IPS DF 19.7 (cell line): ENCODE measurements at regions not wholly inside any gene's neighbourhood (a gene's known extent, or its start where the extent isn't known, plus 50 kb on each side); places are given as distances from the start of the nearest gene placed in this dataset.
"Not testable (repeated sequence)": the region's sequence is repeated elsewhere in the genome, so short reads cannot be mapped to it uniquely, and the experiment has no call there.

Source experiments
- DNase-seq: peaks from one replicate; pipeline ENCODE4 v3.0.0-alpha.2; 2013; ENCODE audit warnings: low read depth, low spot score

DNA sequence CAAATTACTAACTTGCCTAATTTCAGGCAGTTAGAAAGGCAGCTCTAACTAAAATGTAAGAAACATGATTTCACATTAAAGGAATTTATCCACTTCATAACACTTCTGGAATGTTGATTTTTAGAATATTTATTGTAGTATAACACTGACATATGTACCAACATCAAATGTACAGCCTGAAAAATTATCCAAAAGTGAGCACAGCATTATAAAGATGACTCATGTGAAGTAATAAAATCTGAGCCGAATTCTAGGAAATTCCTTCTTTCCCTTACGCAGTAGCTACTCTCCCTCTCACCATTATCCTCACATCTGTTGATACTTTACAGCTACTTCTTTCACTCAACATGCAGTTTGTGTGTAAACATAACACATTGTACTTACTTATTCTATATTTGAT, 610.6 kb downstream of the ZWINT start:
- DNase-seq: no peak

DNA sequence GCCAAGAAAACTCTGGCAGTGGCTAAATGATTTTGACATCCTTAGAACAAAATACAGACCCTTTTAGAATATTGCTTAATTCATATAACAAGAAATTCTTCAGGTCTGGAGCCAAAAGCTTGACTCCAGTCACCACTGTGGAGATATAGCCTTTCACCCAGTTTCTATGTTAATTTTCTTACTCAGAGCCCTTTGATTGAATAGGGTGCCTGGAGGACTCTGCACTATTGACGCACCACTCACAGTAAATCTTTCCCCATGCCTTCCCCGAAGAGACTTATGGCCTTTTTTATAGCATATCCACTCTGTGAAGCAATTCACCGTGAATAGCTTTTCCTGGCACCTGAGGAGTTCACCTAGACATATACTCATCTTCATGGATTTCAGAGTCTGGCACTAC, 613.8 kb downstream of the ZWINT start:
- no peak for DNase-seq

DNA sequence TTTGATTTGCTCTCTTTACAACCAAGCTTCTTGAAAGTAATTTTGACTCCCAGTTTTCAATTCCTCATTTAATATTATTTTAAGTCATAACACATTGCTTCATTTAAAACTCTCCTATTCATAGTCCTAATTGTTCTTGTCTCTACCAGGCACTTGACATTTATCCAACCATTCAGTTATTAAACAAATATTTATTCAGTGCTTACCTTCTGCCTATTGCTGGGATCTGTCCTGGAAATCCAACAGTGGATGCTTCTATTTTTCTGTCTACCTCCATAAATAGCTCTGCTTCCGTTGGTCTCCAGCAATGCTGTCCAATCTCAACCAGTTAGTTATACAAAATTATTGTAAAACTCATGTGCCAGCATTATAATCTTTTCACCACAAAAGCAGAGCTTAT, 615.1 kb downstream of the ZWINT start:
- DNase-seq: no peak

DNA sequence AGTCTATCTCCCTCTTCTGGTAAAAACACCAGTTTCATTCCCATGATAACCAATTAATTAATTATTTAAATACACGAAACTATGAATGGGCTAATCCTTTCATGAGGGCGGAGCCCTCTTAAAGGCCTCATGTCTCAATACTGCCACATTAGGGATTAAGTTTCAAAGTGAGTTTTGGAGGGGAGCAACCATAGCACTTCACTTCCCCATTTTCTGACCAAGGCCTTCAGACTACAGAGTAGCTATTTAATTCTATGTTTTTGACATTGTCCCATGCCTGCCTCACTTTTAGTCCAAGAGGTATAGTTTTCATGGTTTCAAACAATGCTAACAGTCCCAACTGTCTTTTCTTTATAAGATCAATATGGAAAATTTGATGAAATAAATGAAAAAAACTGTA, 618.6 kb downstream of the ZWINT start:
- no peak for DNase-seq

DNA sequence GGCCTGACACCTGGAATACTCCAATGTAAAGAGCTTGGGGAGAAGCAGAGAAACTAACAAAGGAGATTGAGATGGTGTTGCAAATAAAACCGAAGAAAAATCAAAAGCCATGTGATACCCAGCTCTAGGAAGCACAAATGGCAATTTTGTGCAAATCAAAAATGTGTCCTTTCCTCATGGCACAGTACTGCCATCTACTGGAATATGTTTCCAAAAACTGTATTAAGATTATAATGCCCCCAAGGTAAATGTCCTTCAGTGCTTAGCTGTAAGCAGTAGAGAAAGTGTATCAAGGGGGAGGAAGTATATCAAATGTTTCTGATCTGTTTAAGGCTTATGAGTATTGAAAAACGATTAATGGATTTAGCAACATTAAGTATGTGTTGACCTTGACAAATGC, 620.3 kb downstream of the ZWINT start:
- not testable (repeated sequence) for DNase-seq

DNA sequence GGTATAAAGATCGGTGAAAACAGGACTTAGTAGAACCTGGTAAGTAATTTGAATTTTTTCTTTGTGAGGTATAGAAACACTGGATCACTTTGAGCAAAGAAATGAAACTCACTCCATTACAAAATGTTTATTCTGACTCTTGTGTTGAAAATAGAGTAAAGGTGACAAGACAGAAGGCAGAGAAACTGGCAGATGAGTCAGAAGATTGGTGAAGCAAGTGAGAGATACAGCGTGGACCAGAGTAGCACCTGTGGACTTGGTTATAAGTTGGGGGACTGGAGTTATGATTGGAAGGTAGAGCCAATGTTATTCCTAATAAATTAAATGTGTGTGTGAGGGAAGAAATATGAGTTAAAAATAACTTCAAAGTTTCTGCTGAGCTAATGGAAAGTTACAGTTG, 620.9 kb downstream of the ZWINT start:
- DNase-seq: no peak

DNA sequence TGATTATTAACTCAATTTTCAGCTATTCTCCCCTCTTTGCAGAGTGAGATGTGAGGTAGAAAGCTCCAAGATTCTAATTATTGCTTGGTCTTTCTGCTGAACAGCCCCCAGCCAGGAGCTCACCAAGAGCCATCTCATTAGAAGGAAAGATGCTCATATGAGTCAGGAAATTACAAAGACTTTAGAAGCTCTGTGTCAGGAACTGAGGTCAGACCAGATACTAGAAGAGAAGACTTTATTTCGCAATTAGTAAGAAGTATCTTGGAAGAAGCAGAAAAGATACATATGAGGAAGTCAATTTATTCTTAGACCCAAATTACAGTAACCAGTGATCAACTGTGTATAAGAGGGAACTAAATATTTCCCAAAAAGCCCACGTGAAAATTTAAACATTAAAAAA, 626.9 kb downstream of the ZWINT start:
- DNase-seq: no peak

DNA sequence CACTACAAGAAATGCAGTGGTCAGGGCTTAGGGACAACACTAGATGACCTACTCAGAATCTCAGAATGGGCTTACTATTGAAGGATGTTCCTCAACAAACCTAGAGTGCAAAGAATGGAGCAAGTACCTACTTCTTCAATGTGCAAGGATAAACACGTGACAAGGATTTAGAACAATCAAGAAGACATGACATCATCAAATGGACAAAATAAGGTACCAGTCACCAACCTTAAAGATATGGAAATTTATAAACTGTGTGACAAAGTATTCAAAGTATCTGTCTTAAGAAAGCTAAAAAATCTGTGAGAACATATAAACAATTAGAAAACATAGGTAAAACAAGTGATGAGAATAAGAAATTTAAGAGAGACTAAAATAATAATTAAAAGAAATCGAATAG, 656.1 kb downstream of the ZWINT start:
- DNase-seq: no peak

DNA sequence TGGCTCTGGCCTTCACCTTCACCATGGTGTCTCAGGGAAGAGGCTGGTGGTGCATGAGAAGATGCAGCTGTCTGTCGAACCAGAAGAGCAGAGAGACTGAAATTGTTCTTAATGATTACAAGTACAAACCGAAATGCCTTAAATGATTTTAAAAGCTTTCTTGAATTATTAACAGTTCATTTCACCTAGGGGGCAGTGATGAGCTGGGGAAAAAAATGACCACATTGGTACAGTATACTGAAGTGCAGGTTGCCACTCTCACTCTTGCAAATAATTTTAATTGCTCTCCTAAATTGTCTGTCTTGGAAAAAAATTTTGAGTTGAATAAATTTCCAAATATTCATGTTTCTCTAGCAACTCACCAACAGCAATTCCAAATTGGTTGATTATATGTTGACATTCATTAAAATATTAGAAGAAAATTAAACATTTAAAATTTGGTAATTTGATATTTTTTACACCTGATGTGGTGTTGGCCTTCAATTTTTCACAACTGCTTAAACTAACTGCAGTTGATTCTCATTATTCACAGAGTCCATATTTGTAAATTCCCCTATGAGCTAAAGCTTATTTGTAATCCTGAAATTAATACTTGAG, 692.6 kb downstream of the ZWINT start:
- DNase-seq: peak; percentile 9

DNA sequence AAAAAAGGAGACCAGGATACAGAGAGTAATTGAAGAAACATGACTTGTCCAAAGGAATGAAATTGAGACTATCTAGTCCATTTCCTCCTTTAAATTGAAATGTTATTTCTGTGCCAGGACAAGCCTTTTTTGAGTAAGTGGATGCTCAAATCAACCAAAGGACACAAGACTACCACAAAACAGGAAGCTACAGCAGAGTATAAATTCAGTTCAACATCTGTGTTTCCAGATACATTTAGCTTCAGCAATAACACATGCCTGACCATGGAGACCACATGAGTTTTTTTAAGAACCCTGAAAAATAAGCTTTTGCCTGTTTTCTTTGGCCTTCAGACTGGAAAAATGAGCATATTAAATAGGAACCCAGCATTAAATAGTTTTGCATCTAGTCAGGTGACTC, 707.5 kb downstream of the ZWINT start:
- no peak for DNase-seq

DNA sequence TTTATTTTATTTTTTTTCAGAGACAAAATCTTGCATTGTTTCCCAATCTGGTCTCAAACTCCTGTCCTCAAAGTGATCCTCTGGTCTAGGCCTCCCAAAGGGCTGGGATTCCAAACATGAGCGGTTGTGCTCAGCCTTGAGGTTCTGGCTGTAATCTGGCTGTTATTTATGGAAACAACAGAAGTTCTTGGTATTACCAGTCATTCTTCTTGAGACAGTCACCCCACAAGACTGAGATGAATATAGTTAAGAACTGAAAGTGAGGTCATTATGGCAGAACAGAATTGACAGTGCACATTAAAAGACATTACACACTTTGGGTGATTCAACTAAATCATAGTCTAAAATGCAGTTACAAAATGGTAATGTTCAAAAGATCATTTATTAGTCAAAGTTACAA, 719.5 kb downstream of the ZWINT start:
- no peak for DNase-seq

DNA sequence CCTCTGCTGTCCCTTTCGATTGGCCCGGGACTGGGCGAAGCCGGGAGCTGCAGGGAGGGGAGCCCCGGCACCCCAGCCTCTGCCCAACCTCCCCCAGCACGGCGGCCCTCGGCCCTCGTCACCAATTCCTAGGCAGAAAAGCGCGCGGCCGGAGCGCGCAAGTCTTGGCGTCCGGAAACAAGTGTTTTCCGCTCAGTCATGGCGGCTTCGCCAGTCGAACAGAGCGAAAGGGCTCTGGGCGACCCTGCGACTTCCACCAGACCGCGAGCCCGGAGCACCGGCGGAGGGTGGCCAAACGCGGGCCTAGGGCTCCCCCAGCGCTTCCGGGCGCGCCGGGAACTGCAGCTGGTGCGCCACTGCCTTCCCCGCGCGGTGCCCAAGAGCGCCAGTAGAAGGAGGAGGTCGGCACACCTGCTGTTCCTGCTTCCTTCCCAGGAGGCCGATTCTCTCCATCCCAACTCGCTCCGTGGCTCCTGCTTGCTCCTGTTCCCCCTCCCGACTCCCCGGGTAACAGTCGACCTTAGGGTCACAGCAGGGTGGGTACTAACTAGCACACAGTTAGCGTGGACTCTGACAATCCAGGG, 729.9 kb downstream of the ZWINT start:
- no peak for DNase-seq

DNA sequence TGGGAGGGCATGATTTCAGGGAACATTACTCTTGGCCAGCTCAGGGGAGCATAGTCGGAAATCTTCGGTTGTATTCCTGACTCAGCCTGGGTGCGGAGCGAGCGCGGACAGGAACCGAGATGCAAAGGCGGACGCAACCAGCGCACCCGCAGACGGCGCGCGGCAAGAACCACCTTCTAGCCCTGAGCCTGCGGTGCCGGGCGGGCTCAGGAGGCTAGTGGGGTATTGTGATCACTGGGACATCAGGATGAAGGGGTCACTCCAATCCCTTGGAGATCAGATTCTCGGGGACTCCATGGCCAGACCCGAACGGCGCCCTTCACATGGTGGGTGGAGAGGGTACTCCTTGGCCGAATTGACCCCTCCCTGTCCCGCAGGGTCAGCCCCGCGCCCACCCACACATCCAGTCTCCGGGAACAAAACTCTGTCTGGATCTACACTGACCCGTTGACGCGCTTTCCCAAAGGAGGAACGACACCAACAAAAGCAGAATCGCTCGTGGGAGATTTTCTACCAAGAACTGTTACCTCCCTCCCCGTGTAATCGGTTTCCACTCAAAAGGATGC, 730.5 kb downstream of the ZWINT start:
- no peak for DNase-seq

DNA sequence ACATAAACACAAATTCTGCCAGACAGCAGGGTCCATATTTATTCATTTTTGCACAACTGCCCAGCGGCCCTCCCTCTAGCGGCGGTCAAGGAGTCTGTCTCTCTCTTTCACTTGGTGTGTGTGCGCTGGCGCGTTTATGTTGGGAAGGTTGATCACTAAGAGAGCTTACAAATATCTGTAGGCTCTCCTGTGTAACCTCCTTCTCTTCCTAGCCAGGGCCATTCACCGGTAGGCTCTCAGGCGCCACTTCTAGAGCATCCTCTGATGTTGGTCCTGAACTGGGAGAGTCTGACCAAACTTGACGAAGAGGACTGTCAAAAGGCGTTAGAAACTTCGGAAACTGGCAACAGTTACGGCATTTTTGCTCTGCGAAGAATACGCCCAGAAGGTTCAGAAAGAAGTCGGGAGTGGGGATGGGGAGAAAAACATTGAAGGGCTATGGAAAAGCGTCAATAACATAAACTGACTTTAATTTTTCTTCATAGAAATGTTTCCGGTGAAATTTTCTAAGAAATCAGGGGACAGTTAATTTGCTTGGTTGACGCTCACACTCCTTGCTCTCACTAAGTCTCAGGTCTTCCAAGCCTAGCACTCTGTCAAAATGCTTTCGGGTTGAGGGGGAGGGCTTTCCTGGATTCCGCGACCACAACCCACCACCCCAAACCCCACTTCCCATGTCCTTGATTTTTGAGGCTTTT, 731.1 kb downstream of the ZWINT start:
- DNase-seq: no peak

DNA sequence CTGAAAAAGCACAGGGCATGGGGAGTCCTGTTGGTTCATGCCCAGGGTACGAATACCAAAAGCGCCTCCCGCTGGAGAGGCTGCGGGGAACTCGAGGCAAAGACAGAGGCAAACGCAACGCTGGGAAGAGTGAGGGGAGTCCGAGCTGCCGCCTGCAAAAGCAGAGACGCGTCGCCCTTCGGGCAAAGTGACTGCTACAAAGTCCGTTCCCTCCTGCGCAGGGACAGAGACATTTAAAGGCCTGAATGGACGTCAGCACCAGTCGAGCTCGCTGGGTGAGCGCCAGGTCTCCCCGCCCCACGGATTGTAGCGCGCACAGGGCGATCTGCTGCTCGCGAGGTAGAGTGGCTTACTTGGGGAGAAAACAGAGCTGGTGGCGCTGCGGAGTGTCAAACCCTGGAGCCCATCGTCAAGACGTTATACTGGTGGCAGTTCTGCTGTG, 732.8 kb downstream of the ZWINT start:
- no peak for DNase-seq

DNA sequence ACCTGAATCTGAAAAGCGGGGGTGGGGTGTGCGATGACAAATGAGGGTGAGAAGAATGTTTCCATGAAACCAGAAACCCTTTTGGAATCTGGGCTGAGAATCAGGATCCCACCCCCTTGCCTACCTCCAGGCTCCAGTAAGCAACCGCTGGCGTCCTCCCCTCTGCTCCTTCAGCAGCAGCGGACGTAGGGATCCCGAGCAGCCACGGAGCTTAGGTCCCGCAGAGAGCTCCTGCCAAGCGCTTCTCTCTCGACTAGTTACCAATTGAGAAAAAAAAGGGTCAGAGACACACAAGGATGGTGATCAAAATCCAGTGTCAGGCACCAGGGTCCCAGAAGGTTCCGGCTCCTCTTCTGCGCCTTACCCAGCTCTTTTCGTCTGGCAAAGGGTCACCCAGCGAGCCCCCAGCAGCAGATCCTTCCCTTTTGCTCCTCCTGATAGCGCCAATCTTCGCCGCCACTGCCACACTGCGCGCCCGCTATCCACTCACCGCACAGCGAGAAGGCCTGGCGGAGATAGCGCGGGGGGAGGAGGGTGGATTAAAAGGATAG, 733.5 kb downstream of the ZWINT start:
- DNase-seq: no peak

DNA sequence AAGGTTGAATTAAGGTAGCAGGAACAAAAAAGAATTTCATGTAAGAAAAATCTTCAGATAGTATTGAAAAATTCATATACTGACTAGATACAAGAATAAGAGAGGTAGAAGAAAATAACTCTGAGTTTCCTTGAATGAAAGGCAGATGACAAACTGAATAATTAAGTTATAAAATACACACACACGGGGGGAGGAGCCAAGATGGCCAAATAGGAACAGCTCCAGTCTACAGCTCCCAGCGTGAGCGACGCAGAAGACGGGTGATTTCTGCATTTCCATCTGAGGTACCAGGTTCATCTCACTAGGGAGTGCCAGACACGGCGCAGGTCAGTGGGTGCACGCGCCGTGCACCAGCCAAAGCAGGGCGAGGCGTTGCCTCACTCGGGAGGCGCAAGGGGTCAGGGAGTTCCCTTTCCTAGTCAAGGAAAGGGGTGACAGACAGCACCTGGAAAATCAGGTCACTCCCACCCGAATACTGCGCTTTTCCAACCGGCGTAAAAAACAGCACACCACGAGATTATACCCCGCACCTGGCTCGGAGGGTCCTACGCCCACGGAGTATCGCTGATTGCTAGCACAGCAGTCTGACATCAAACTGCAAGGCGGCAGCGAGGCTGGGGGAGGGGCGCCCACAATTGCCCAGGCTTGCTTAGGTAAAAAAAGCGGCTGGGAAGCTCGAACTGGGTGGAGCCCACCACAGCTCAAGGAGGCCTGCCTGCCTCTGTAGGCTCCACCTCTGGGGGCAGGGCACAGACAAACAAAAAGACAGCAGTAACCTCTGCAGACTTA, 759.2 kb downstream of the ZWINT start:
- DNase-seq: not testable (repeated sequence)

DNA sequence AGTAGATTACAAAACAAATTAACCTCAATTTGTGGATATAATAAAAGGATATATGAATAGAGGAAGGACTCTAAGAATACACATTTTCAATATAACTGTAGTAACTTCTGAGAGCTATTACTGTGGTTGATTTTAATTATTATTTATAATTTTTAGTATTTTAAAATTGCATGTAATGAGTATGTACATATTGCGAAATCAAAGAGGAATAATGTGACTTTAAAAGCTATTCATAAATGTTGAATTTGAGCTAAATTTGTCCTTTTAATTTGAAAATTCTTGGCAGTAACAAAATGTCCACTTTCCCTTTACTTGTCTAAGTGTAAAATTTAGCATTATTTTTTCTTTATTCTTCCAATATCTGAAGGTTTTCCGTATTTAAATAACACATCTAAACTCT, 750.6 kb upstream of the PCDH15 start:
- DNase-seq: no peak

DNA sequence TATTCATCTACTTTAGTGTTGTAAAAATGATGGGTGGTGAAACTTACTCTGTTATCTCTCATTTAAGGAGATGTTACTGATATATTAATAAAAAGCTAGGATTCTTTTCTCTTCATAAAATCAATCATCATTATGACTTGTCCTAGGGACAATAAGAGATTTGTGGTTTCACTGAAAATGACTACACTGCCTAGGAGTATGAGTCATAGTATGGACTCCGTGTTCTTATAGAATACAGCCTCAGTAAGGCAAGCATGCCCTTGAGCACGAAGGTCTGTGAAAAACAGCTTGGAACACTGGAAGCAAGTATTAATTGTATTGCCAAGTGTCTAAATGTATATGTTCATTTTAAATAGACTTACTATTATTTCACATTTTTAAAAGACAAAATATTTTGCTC, 749.2 kb upstream of the PCDH15 start:
- DNase-seq: no peak

DNA sequence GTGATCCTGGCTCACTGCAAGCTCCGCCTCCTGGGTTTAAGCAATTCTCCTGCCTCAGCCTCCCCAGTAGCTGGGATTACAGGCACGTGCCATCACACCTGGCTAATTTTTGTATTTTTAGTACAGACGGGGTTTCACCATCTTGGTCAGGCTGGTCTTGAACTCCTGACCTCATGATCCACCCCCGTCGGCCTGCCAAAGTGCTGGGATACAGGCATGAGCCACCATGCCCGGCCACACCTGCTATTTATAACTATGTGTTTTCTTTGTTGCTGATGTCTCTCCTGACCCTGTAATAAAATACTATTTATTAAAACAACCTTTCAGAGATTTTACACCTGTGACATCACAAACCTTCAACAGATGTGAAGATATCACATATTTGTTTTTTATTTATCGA, 736.5 kb upstream of the PCDH15 start:
- not testable (repeated sequence) for DNase-seq

DNA sequence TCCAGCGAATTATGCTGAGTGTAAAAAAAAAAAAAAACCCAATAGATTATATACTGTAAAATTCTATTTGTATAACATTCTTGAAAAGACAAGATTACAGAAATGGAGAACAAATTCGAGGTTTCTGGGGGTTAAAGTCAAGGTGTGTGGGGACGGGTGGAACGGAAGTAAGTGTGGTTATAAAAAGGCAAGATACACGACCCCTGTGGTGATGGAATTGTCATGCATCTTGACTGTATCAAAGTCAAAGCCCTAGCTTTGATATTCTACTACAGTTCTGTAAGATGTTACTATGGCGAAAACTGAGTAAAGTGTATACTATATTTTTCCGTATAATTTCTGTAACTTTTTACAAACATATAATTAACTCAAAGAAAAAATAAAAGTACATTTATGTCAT, 718.2 kb upstream of the PCDH15 start:
- DNase-seq: no peak

DNA sequence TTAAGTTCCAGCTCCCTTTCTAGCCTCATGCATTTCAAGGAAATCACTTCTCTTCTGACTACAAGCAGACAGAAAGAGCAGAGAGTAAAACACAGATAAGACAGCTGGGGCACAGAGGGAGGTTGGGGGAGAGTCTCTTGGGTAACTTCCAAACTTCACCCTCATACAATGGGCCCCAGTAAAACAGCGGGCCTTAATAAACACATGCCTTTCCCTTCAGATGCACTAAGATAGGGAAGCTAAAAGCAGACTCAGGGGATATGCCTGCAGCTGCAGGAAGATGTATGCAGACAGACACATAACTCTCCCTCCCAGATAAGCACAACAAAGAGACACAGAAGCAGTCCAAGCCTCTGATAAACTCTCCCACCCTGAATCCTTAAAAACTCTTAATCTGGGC, 717.4 kb upstream of the PCDH15 start:
- DNase-seq: not testable (repeated sequence)
